ENCODE measurements at regions not wholly inside any gene's neighbourhood (a gene's known extent, or its start where the extent isn't known, plus 50 kb on each side); places are given as distances from the start of the nearest gene placed in this dataset.

GRCh38 chr5:58359981-58360380 is 99.9 kb downstream of the PLK2 start:
- TF ChIP-seq, protein P1, sequence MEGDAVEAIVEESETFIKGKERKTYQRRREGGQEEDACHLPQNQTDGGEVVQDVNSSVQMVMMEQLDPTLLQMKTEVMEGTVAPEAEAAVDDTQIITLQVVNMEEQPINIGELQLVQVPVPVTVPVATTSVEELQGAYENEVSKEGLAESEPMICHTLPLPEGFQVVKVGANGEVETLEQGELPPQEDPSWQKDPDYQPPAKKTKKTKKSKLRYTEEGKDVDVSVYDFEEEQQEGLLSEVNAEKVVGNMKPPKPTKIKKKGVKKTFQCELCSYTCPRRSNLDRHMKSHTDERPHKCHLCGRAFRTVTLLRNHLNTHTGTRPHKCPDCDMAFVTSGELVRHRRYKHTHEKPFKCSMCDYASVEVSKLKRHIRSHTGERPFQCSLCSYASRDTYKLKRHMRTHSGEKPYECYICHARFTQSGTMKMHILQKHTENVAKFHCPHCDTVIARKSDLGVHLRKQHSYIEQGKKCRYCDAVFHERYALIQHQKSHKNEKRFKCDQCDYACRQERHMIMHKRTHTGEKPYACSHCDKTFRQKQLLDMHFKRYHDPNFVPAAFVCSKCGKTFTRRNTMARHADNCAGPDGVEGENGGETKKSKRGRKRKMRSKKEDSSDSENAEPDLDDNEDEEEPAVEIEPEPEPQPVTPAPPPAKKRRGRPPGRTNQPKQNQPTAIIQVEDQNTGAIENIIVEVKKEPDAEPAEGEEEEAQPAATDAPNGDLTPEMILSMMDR (IDR thresholded peaks at IDR 0.05) = no peak
- TF ChIP-seq ZFX (IDR thresholded peaks at IDR 0.05; ENCODE audit: borderline replicate concordance) = no peak

Measured in 22Rv1 (cell line).